Hepatocyte (in vitro differentiated cells): ENCODE measurements at regions not wholly inside any gene's neighbourhood (a gene's known extent, or its start where the extent isn't known, plus 50 kb on each side); places are given as distances from the start of the nearest gene placed in this dataset.

Source experiments
- DNase-seq: peaks from one replicate; pipeline ENCODE4 v3.0.0-alpha.2; 2016; ENCODE audit warnings: low spot score
- H2AFZ ChIP-seq: fragments of 200-600 bp; sonication (generic); 2 replicates; pipeline ENCODE4 v1.6.0; 2016; ENCODE audit warnings: antibody characterized with exemption, mild to moderate bottlenecking
- H3K27ac ChIP-seq: fragments of 200-600 bp; sonication (generic); 2 replicates; pipeline ENCODE4 v1.5.1; 2016; ENCODE audit warnings: mild to moderate bottlenecking
- H3K27me3 ChIP-seq: fragments of 200-600 bp; sonication (generic); 2 replicates; pipeline ENCODE4 v1.6.1; 2016
- H3K36me3 ChIP-seq: fragments of 200-600 bp; sonication (generic); replicated peaks from 2 replicates; pipeline ENCODE4 v1.5.1; 2016; ENCODE audit warnings: low read depth; ENCODE audit not compliant: insufficient read depth
- H3K4me1 ChIP-seq: fragments of 200-600 bp; sonication (generic); 2 replicates; pipeline ENCODE4 v1.5.1; 2016; ENCODE audit warnings: mild to moderate bottlenecking, moderate library complexity; ENCODE audit not compliant: insufficient read depth
- H3K4me2 ChIP-seq: fragments of 200-600 bp; sonication (generic); 2 replicates; pipeline ENCODE4 v1.6.0; 2016
- H3K4me3 ChIP-seq: fragments of 200-600 bp; sonication (generic); 2 replicates; pipeline ENCODE4 v1.5.1; 2016; ENCODE audit warnings: mild to moderate bottlenecking
- H3K79me2 ChIP-seq: fragments of 200-600 bp; sonication (generic); 2 replicates; pipeline ENCODE4 v1.6.0; 2017; ENCODE audit warnings: mild to moderate bottlenecking
- H3K9me2 ChIP-seq: fragments of 200-600 bp; sonication (generic); replicated peaks from 2 replicates; pipeline ENCODE4 v1.6.0; 2017; ENCODE audit warnings: mild to moderate bottlenecking; ENCODE audit not compliant: insufficient read depth
- H3K9me3 ChIP-seq: fragments of 200-600 bp; sonication (generic); 2 replicates; pipeline ENCODE4 v1.5.1; 2016; ENCODE audit warnings: low read depth, mild to moderate bottlenecking
- H4K20me1 ChIP-seq: fragments of 200-600 bp; sonication (generic); 2 replicates; pipeline ENCODE4 v1.6.0; 2016; ENCODE audit warnings: mild to moderate bottlenecking; ENCODE audit not compliant: insufficient read depth, poor library complexity, severe bottlenecking
- CTCF ChIP-seq: fragments of 200-600 bp; sonication (generic); IDR thresholded peaks from 2 replicates; pipeline ENCODE4 v1.5.1; 2016; ENCODE audit warnings: antibody characterized with exemption, mild to moderate bottlenecking; ENCODE audit not compliant: poor library complexity
- EZH2 ChIP-seq: fragments of 200-600 bp; sonication (generic); IDR thresholded peaks from 2 replicates; pipeline ENCODE4 v1.6.1; 2016; ENCODE audit warnings: antibody characterized with exemption, mild to moderate bottlenecking, borderline replicate concordance
- EZH2phosphoT487 ChIP-seq: fragments of 200-600 bp; sonication (generic); IDR thresholded peaks from one replicate; pipeline ENCODE4 v1.6.1; 2018; ENCODE audit warnings: antibody characterized with exemption, mild to moderate bottlenecking, low read depth, moderate library complexity; ENCODE audit not compliant: unreplicated experiment, severe bottlenecking
- WGBS: methylation state at CpG from one replicate; pipeline ENCODE4 v1.1.6; 2016; ENCODE audit warnings: low lambda C conversion rate; ENCODE audit errors: missing lambda C conversion rate; 5-methylcytosine and 5-hydroxymethylcytosine counted together

- Histone ChIP-seq H3K4me1 (no peaks in the 10 kb centered on the region), H3K79me2 (no peaks in the 10 kb centered on the region), H3K36me3 (no peaks in the 10 kb centered on the region), H3K27ac (no peak overlapping the region), H4K20me1 (no peaks in the 10 kb centered on the region), H3K4me2 (no peak overlapping the region), H3K27me3 (no peaks in the 10 kb centered on the region), H2AFZ (no peak overlapping the region), H3K9me2 (no peaks in the 10 kb centered on the region), H3K4me3 (no peak overlapping the region), H3K9me3 (no peaks in the 10 kb centered on the region)
- DNase-seq, result no peak
- WGBS, result 84% methylated on average over 4 of the region's 4 CpGs
- no peak for TF ChIP-seq EZH2phosphoT487
- no peak for TF ChIP-seq CTCF
- TF ChIP-seq EZH2, result no peak
Observed at GRCh38 chr20:4418141-4418540, 169.1 kb upstream of the ADRA1D start.

DNA sequence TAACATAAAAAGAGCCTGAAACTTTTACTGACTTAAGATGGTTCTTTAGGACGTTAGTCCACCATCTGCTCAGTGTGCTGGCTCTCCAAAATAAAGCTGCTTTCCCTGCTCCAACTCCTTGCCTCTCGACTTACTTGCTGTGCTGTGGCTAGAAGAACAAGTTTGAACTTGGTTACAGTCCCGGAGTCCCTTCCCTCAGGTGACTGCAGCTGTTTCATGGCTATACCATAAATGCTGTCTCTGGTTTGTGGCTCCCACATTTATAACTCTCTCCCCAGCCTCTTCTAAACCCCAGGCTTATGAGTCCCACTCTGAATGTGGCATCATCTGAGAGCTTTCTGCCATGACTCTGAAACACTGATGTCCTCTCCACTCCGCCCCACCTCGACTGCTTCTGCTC is 166.2 kb upstream of the ADRA1D start:
- no peaks in the 10 kb centered on the region for H3K4me1 ChIP-seq
- H3K79me2 ChIP-seq, result no peaks in the 10 kb centered on the region
- H3K27me3 ChIP-seq, result no peaks in the 10 kb centered on the region
- H4K20me1 ChIP-seq, result no peaks in the 10 kb centered on the region
- no peak for TF ChIP-seq CTCF
- TF ChIP-seq EZH2, result no peak
- no peak for TF ChIP-seq EZH2phosphoT487
- H2AFZ ChIP-seq, result no peak overlapping the region
- no peak overlapping the region for H3K4me2 ChIP-seq
- no peaks in the 10 kb centered on the region for H3K9me3 ChIP-seq
- no peaks in the 10 kb centered on the region for H3K9me2 ChIP-seq
- DNase-seq, result no peak
- no peaks in the 10 kb centered on the region for H3K36me3 ChIP-seq
- H3K4me3 ChIP-seq, result no peak overlapping the region
- no peak overlapping the region for H3K27ac ChIP-seq
- 82% methylated on average over 5 of the region's 5 CpGs for WGBS

DNA sequence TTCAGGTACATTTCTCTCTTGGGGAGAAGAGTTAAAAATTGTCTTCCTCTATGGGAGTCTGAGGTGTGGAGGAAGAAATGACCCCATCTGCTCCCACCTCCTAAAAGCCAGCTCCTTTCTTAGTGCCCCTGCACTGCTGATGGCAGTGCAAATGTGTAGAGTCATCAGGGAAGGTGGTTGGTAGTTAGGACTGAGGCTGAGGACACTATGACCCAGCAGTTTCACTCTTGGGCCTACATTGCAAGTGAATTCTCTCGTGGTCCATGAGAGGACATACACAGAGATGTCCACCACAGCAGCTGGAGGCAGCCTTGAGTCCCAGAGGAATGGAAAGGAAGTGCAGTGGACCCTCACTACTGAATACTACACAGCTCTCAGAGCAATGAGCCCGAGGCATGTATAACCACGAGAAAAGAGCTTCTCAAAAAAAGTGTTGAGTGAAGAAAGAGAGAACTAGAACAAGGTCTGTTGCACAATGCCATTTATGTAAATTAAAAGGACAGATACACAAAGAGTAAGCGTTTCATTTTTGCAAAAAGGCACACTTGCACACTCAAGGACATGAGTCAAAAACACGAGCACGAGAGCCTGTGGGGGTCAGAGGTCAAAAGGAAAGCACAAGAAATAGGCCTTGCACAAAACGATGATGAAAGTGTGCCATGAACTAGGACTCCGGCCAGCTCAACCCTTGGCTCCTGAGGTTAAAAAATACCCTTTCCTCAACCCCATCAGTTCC is 164.4 kb upstream of the ADRA1D start:
- Histone ChIP-seq H3K9me3 (no peaks in the 10 kb centered on the region), H3K79me2 (no peaks in the 10 kb centered on the region), H3K27me3 (no peaks in the 10 kb centered on the region), H3K4me1 (no peaks in the 10 kb centered on the region), H3K9me2 (no peaks in the 10 kb centered on the region), H3K4me2 (no peak overlapping the region), H3K4me3 (no peak overlapping the region), H4K20me1 (no peaks in the 10 kb centered on the region), H2AFZ (no peak overlapping the region), H3K27ac (no peak overlapping the region), H3K36me3 (no peaks in the 10 kb centered on the region)
- DNase-seq, result no peak
- TF ChIP-seq CTCF, result no peak
- TF ChIP-seq EZH2phosphoT487, result no peak
- no peak for TF ChIP-seq EZH2
- WGBS, result 86% methylated on average over 8 of the region's 8 CpGs
